Activated naive CD8-positive, alpha-beta T cell treated with anti-CD3 and anti-CD28 coated beads, Interleukin-2, amount 10 ng/mL, durations not matched to agents 7 days and 5 days (primary cell): ENCODE measurements at regions not wholly inside any gene's neighbourhood (a gene's known extent, or its start where the extent isn't known, plus 50 kb on each side); places are given as distances from the start of the nearest gene placed in this dataset.

ENCODE experiments used
- ATAC-seq: fragments of 150-1000 bp; cut with Tn5 transposase; one replicate; pipeline ENCODE4 v1.10.0; 2021; ENCODE audit warnings: low read depth, moderate library complexity
- POLR2A ChIA-PET: fragments of 350-600 bp; sonication (Branson Sonifier 250); formaldehyde crosslinking; loops from one replicate; lab custom pipeline; 2021; ENCODE audit warnings: antibody characterized with exemption; lab: Charles Lee
- DNase-seq: peaks from one replicate; pipeline ENCODE4 v3.0.0; 2021
- H3K27ac Mint-ChIP-seq: one replicate; pipeline ENCODE4 v1.8.0; 2022; ENCODE audit warnings: mild to moderate bottlenecking, mixed read lengths
- H3K27me3 Mint-ChIP-seq: one replicate; pipeline ENCODE4 v1.8.0; 2022; ENCODE audit warnings: mild to moderate bottlenecking, moderate library complexity, mixed read lengths
- H3K36me3 Mint-ChIP-seq: one replicate; pipeline ENCODE4 v1.8.0; 2021; ENCODE audit warnings: mild to moderate bottlenecking, mixed read lengths
- H3K4me1 Mint-ChIP-seq: one replicate; pipeline ENCODE4 v1.8.0; 2021; ENCODE audit warnings: mixed read lengths
- H3K4me3 Mint-ChIP-seq: one replicate; pipeline ENCODE4 v1.8.0; 2022; ENCODE audit warnings: mild to moderate bottlenecking, moderate library complexity, mixed read lengths
- H3K9me3 Mint-ChIP-seq: one replicate; pipeline ENCODE4 v1.8.0; 2021; ENCODE audit warnings: mixed read lengths

- POLR2A ChIA-PET, result no interaction called here
- ATAC-seq (no peak), DNase-seq (no peak)
- peaks cover 4% of the 10 kb centered on the region for H3K9me3 Mint-ChIP-seq
- no peaks in the 10 kb centered on the region for H3K36me3 Mint-ChIP-seq
- no peak overlapping the region for H3K4me3 Mint-ChIP-seq
- H3K27ac Mint-ChIP-seq, result no peak overlapping the region
- no peaks in the 10 kb centered on the region for H3K4me1 Mint-ChIP-seq
- H3K27me3 Mint-ChIP-seq, result no peaks in the 10 kb centered on the region
Measured at GRCh38 chr5:145295236-145295835, 539.8 kb downstream of the PRELID2 start.

- DNase-seq, result no peak
- POLR2A ChIA-PET, result no interaction called here
- H3K4me3 Mint-ChIP-seq, result no peak overlapping the region
- peaks cover 3% of the 10 kb centered on the region for H3K9me3 Mint-ChIP-seq
- no peaks in the 10 kb centered on the region for H3K27me3 Mint-ChIP-seq
- H3K36me3 Mint-ChIP-seq, result no peaks in the 10 kb centered on the region
- no peak overlapping the region for H3K27ac Mint-ChIP-seq
- ATAC-seq, result no peak
- no peaks in the 10 kb centered on the region for H3K4me1 Mint-ChIP-seq
Measured at GRCh38 chr5:145294331-145294730, 540.8 kb downstream of the PRELID2 start.

GRCh38 chr5:145293716-145294115, 541.4 kb downstream of the PRELID2 start:
- Mint-ChIP-seq H3K27ac (no peak overlapping the region), H3K4me3 (no peak overlapping the region), H3K9me3 (peaks cover 2% of the 10 kb centered on the region), H3K36me3 (no peaks in the 10 kb centered on the region), H3K27me3 (no peaks in the 10 kb centered on the region), H3K4me1 (no peaks in the 10 kb centered on the region)
- DNase-seq (no peak), ATAC-seq (no peak)
- POLR2A ChIA-PET, result no interaction called here

GRCh38 chr5:145292278-145292677, 542.9 kb downstream of the PRELID2 start:
- H3K27me3 Mint-ChIP-seq, result no peaks in the 10 kb centered on the region
- H3K4me1 Mint-ChIP-seq, result no peaks in the 10 kb centered on the region
- no peak overlapping the region for H3K4me3 Mint-ChIP-seq
- POLR2A ChIA-PET, result no interaction called here
- no peak overlapping the region for H3K27ac Mint-ChIP-seq
- ATAC-seq, result no peak
- peaks cover 2% of the 10 kb centered on the region for H3K9me3 Mint-ChIP-seq
- DNase-seq, result no peak
- no peaks in the 10 kb centered on the region for H3K36me3 Mint-ChIP-seq

- H3K36me3 Mint-ChIP-seq, result no peaks in the 10 kb centered on the region
- no peaks in the 10 kb centered on the region for H3K4me1 Mint-ChIP-seq
- DNase-seq (no peak), ATAC-seq (no peak)
- no peaks in the 10 kb centered on the region for H3K27me3 Mint-ChIP-seq
- no peak overlapping the region for H3K27ac Mint-ChIP-seq
- no peak overlapping the region for H3K4me3 Mint-ChIP-seq
- POLR2A ChIA-PET, result no interaction called here
- H3K9me3 Mint-ChIP-seq, result no peaks in the 10 kb centered on the region
Measured at GRCh38 chr5:145283141-145283810, 551.9 kb downstream of the PRELID2 start.

- no peaks in the 10 kb centered on the region for H3K9me3 Mint-ChIP-seq
- no peak for ATAC-seq
- H3K4me1 Mint-ChIP-seq, result no peaks in the 10 kb centered on the region
- H3K36me3 Mint-ChIP-seq, result no peaks in the 10 kb centered on the region
- H3K27me3 Mint-ChIP-seq, result no peaks in the 10 kb centered on the region
- H3K4me3 Mint-ChIP-seq, result no peak overlapping the region
- POLR2A ChIA-PET, result no interaction called here
- H3K27ac Mint-ChIP-seq, result no peak overlapping the region
- no peak for DNase-seq
Measured at GRCh38 chr5:145280806-145281205, 554.3 kb downstream of the PRELID2 start.

GRCh38 chr5:145280214-145280613, 554.9 kb downstream of the PRELID2 start:
- POLR2A ChIA-PET, result no interaction called here
- Mint-ChIP-seq H3K27ac (no peak overlapping the region), H3K4me1 (no peaks in the 10 kb centered on the region), H3K27me3 (no peaks in the 10 kb centered on the region), H3K4me3 (no peak overlapping the region), H3K36me3 (no peaks in the 10 kb centered on the region), H3K9me3 (no peaks in the 10 kb centered on the region)
- DNase-seq, result no peak
- ATAC-seq, result no peak

GRCh38 chr5:145260670-145261069, 574.5 kb downstream of the PRELID2 start:
- POLR2A ChIA-PET, result no interaction called here
- no peak for DNase-seq
- no peak overlapping the region for H3K27ac Mint-ChIP-seq
- peaks cover 9% of the 10 kb centered on the region for H3K9me3 Mint-ChIP-seq
- ATAC-seq, result no peak
- H3K27me3 Mint-ChIP-seq, result no peaks in the 10 kb centered on the region
- no peak overlapping the region for H3K4me3 Mint-ChIP-seq
- no peaks in the 10 kb centered on the region for H3K36me3 Mint-ChIP-seq
- H3K4me1 Mint-ChIP-seq, result no peaks in the 10 kb centered on the region

- POLR2A ChIA-PET, result no interaction called here
- DNase-seq, result no peak
- Mint-ChIP-seq H3K9me3 (peaks cover 3% of the 10 kb centered on the region), H3K27me3 (no peaks in the 10 kb centered on the region), H3K36me3 (no peaks in the 10 kb centered on the region), H3K4me3 (no peak overlapping the region), H3K27ac (no peak overlapping the region), H3K4me1 (no peaks in the 10 kb centered on the region)
- ATAC-seq, result no peak
Measured at GRCh38 chr5:145247745-145248040, 587.4 kb downstream of the PRELID2 start.

- no peaks in the 10 kb centered on the region for H3K36me3 Mint-ChIP-seq
- H3K27me3 Mint-ChIP-seq, result no peaks in the 10 kb centered on the region
- no peak overlapping the region for H3K27ac Mint-ChIP-seq
- no peak for DNase-seq
- H3K4me3 Mint-ChIP-seq, result no peak overlapping the region
- no peaks in the 10 kb centered on the region for H3K4me1 Mint-ChIP-seq
- peaks cover 3% of the 10 kb centered on the region for H3K9me3 Mint-ChIP-seq
- POLR2A ChIA-PET, result no interaction called here
- ATAC-seq, result no peak
Measured at GRCh38 chr5:145246961-145247744, 588.0 kb downstream of the PRELID2 start.

- no peak for ATAC-seq
- Mint-ChIP-seq H3K27me3 (no peaks in the 10 kb centered on the region), H3K4me3 (no peak overlapping the region), H3K36me3 (no peaks in the 10 kb centered on the region), H3K9me3 (no peaks in the 10 kb centered on the region), H3K4me1 (no peaks in the 10 kb centered on the region), H3K27ac (no peak overlapping the region)
- DNase-seq, result no peak
- POLR2A ChIA-PET, result no interaction called here
Measured at GRCh38 chr5:145246379-145246778, 588.8 kb downstream of the PRELID2 start.

GRCh38 chr5:145245354-145245753, 589.8 kb downstream of the PRELID2 start:
- Mint-ChIP-seq H3K27ac (no peak overlapping the region), H3K27me3 (no peaks in the 10 kb centered on the region), H3K4me3 (no peak overlapping the region), H3K4me1 (no peaks in the 10 kb centered on the region), H3K9me3 (no peaks in the 10 kb centered on the region), H3K36me3 (no peaks in the 10 kb centered on the region)
- POLR2A ChIA-PET, result no interaction called here
- ATAC-seq (no peak), DNase-seq (no peak)

GRCh38 chr5:145244788-145245187, 590.4 kb downstream of the PRELID2 start:
- H3K9me3 Mint-ChIP-seq, result no peaks in the 10 kb centered on the region
- H3K4me3 Mint-ChIP-seq, result no peak overlapping the region
- H3K4me1 Mint-ChIP-seq, result no peaks in the 10 kb centered on the region
- H3K27me3 Mint-ChIP-seq, result no peaks in the 10 kb centered on the region
- POLR2A ChIA-PET, result no interaction called here
- no peaks in the 10 kb centered on the region for H3K36me3 Mint-ChIP-seq
- H3K27ac Mint-ChIP-seq, result no peak overlapping the region
- ATAC-seq (no peak), DNase-seq (no peak)

GRCh38 chr5:145244251-145244650, 590.9 kb downstream of the PRELID2 start:
- Mint-ChIP-seq H3K27me3 (no peaks in the 10 kb centered on the region), H3K4me1 (no peaks in the 10 kb centered on the region), H3K27ac (no peak overlapping the region), H3K4me3 (no peak overlapping the region), H3K36me3 (no peaks in the 10 kb centered on the region), H3K9me3 (no peaks in the 10 kb centered on the region)
- POLR2A ChIA-PET, result no interaction called here
- DNase-seq, result no peak
- no peak for ATAC-seq
